Fibroblast of villous mesenchyme (primary cell): ENCODE measurements at regions not wholly inside any gene's neighbourhood (a gene's known extent, or its start where the extent isn't known, plus 50 kb on each side); places are given as distances from the start of the nearest gene placed in this dataset.

Experiments used
- DNase-seq: peaks from one replicate; pipeline ENCODE4 v3.0.0-alpha.2; 2010; ENCODE audit warnings: low read depth
- H3K4me3 ChIP-seq: 2 replicates; pipeline ENCODE4 v1.5.1; 2011; ENCODE audit warnings: low read depth, mild to moderate bottlenecking, low read length
- CTCF ChIP-seq: IDR thresholded peaks from 2 replicates; pipeline ENCODE4 v1.5.1; 2012; ENCODE audit warnings: low read depth, mild to moderate bottlenecking, low read length; ENCODE audit not compliant: insufficient read depth

DNA sequence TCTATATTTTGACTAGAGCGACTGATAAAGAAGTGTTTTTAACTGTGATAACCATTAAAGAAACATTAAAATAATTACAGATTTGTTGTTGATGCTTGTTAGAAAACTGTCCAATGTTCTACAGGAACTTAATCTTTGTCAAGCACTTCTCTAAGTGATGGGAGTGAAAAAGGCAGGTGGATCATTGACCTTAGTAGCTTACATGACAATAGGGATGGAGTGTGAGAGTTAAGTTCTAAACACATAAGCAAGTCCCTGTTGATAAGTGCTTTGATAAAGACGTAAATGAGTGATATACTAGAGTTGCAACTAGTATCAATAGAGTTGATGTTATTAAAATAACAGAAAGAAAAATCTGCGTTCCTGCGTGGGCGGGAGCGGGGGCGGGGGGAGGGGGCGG, 931.5 kb upstream of the EPHA7 start:
- no peak for TF ChIP-seq CTCF
- no peak overlapping the region for H3K4me3 ChIP-seq
- no peak for DNase-seq

- no peak for TF ChIP-seq CTCF
- H3K4me3 ChIP-seq = no peak overlapping the region
- DNase-seq = no peak
These were observed 929.9 kb upstream of the EPHA7 start for GRCh38 chr6:94349227-94349626.

DNA sequence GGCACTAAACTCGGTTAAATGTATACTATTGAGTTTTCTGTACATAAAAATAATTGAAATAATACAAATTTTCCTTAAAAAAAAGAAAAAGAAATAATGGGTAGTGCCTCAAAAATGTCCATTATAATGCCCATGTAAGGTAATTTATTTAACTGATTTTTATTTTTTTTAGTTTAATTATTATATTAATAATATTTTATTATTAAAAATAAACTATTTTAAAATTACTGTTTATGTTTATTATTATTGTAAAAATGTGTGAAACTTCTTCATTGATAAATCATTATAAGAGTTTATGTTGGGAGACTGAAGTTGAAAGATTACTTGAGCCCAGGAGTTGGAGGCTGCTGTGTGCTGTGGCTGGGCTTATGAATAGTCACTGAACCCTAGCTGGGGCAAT, 925.5 kb upstream of the EPHA7 start:
- no peak overlapping the region for H3K4me3 ChIP-seq
- no peak for DNase-seq
- no peak for TF ChIP-seq CTCF

- no peak overlapping the region for H3K4me3 ChIP-seq
- DNase-seq = no peak
- no peak for TF ChIP-seq CTCF
These were observed 921.8 kb upstream of the EPHA7 start for GRCh38 chr6:94341173-94341572.

DNA sequence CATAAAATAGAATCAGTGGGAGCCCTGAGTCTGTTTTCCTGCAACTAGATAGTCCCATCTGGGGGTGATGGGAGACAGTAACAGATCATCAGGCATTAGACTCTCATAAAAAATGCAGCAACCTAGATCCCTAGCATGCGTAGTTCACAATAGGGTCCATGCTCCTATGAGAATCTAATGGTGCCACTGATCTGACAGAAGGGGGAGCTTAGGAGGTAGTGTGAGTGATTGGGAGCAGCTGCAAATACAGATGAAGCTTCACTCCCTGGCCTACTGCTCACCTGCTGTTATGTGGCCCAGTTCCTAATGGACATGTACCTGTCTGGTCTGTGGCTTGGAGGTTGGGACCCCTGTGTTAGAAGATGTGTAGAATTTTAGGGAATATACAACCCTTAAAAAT, 904.5 kb upstream of the EPHA7 start:
- DNase-seq = no peak
- TF ChIP-seq CTCF = no peak
- H3K4me3 ChIP-seq = no peak overlapping the region

GRCh38 chr6:94300424-94301144, 881.2 kb upstream of the EPHA7 start:
- H3K4me3 ChIP-seq = no peak overlapping the region
- TF ChIP-seq CTCF = no peak
- no peak for DNase-seq

GRCh38 chr6:94289131-94289530, 869.8 kb upstream of the EPHA7 start:
- no peak overlapping the region for H3K4me3 ChIP-seq
- DNase-seq = no peak
- no peak for TF ChIP-seq CTCF
